ENCODE measurements at regions not wholly inside any gene's neighbourhood (a gene's known extent, or its start where the extent isn't known, plus 50 kb on each side); places are given as distances from the start of the nearest gene placed in this dataset.

- H3K56ac ChIP-seq (replicated peaks; ENCODE audit: insufficient read length, low read depth, low read length): no peak overlapping the region
- H3K27me3 ChIP-seq (replicated peaks in 1 of 4; ENCODE audit: control insufficient read depth in 3 of 4, extremely low read depth in 1 of 4, insufficient read depth in 3 of 4, low read length in 3 of 4): no peaks in the 10 kb centered on the region; a peak in 1 of 7 replicates
- no peak overlapping the region for H3K4ac ChIP-seq (replicated peaks; ENCODE audit: insufficient read length, low read depth, low read length)
- H3K4me1 ChIP-seq (replicated peaks in 1 of 4; ENCODE audit: control insufficient read depth in 3 of 4, insufficient read depth in 4 of 4, low read length in 3 of 4): peaks cover 0 to 4% (median 0%) of the 10 kb centered on the region in 4 experiments; a peak in 1 of 7 replicates
- POLR2A ChIA-PET (ENCODE audit: partially characterized antibody): interaction anchor here (0.6 kb wide), 1 partner anchor 220 kb away, joined by 3 read pairs; no protein-coding TSS in a partner anchor
- no peak overlapping the region for H4K5ac ChIP-seq (ENCODE audit: insufficient read length, low read depth, low read length)
- peak overlapping the region; percentile 65; the same call in 1 of the 2 replicates for H2AFZ ChIP-seq (ENCODE audit: low read length)
- H3K23ac ChIP-seq (ENCODE audit: insufficient read length): no peak overlapping the region
- no peak overlapping the region for H2BK15ac ChIP-seq (ENCODE audit: low read length)
- 94% methylated on average over 5 of the region's 5 CpGs; no CpG with 5 or more reads in 1 of the 2 experiments for WGBS, 2 experiments (ENCODE audit: extremely low coverage in 1 of 2, insufficient coverage in 1 of 2, insufficient read length in 1 of 2, insufficient replicate concordance in 2 of 2, low coverage in 1 of 2, low lambda C conversion rate in 2 of 2, missing lambda C conversion rate in 1 of 2)
- H3K4me3 ChIP-seq (ENCODE audit: extremely low read depth in 1 of 4, insufficient read depth in 2 of 4, low read depth in 3 of 4, low read length in 4 of 4): no peak overlapping the region
- H3K79me1 ChIP-seq (ENCODE audit: low read depth, low read length): no peaks in the 10 kb centered on the region
- H3K23me2 ChIP-seq (ENCODE audit: low read depth, low read length): no peaks in the 10 kb centered on the region
- H3K79me2 ChIP-seq (ENCODE audit: control insufficient read depth in 1 of 2, insufficient read depth in 2 of 2, low read length in 2 of 2): no peaks in the 10 kb centered on the region
- H2BK120ac ChIP-seq (replicated peaks; ENCODE audit: low read depth, low read length): no peak overlapping the region
- H3K9ac ChIP-seq (replicated peaks in 1 of 4; ENCODE audit: extremely low read depth in 1 of 4, low read depth in 3 of 4, low read length in 3 of 4): no peak overlapping the region
- H4K8ac ChIP-seq (ENCODE audit: extremely low read depth, insufficient read depth, low read length): no peak overlapping the region
- no peaks in the 10 kb centered on the region for H3K9me3 ChIP-seq (ENCODE audit: insufficient read depth in 2 of 2, low read depth in 1 of 2, low read length in 1 of 2)
- no peak overlapping the region for H3K18ac ChIP-seq (ENCODE audit: extremely low read depth, low read length)
- no peak overlapping the region for H2BK20ac ChIP-seq (ENCODE audit: low read length)
- DNase-seq (ENCODE audit: low read depth in 1 of 2, low spot score in 2 of 2): no peak
- H2BK5ac ChIP-seq (ENCODE audit: low read depth, low read length): no peak overlapping the region
- H3K4me2 ChIP-seq (ENCODE audit: insufficient read depth in 1 of 2, low read depth in 2 of 2, low read length in 2 of 2): no peak overlapping the region
- TF ChIP-seq TBP (IDR thresholded peaks at IDR 0.05; ENCODE audit: low read depth, low read length) (no peak), EZH2 (IDR thresholded peaks at IDR 0.05; ENCODE audit: low read depth, low read length, severe bottlenecking) (no peak), RBBP5 (IDR thresholded peaks at IDR 0.05; ENCODE audit: borderline replicate concordance, low read depth, low read length) (no peak), SUZ12 (IDR thresholded peaks at IDR 0.05; ENCODE audit: low read length) (no peak), ASH2L (IDR thresholded peaks at IDR 0.05; ENCODE audit: low read length) (no peak)
- H4K91ac ChIP-seq (replicated peaks; ENCODE audit: insufficient read length, low read length): no peak overlapping the region
- CTCF ChIA-PET (ENCODE audit: partially characterized antibody): interaction anchor here (0.9 to 1.5 kb wide), 2 partner anchors 11 to 183 kb away, joined by 3 read pairs; no protein-coding TSS in a partner anchor
- H3K36me3 ChIP-seq (ENCODE audit: control insufficient read depth in 2 of 4, insufficient read depth in 4 of 4, low read length in 3 of 4): no peaks in the 10 kb centered on the region
- H4K20me1 ChIP-seq (replicated peaks in 1 of 2; ENCODE audit: control insufficient read depth in 1 of 2, insufficient read depth in 2 of 2, low read length in 2 of 2): no peaks in the 10 kb centered on the region
- no peak for FAIRE-seq
- H3K27ac ChIP-seq (ENCODE audit: low read depth, low read length): no peak overlapping the region
- H2BK12ac ChIP-seq (ENCODE audit: low read depth, low read length): no peak overlapping the region
- no peak overlapping the region for H2AK5ac ChIP-seq (ENCODE audit: low read depth, low read length)
- no peak overlapping the region for H3K14ac ChIP-seq (ENCODE audit: insufficient read length)
These were observed 414.2 kb downstream of the ZNF521 start for GRCh38 chr18:24937639-24938275.
